ENCODE measurements at regions not wholly inside any gene's neighbourhood (a gene's known extent, or its start where the extent isn't known, plus 50 kb on each side); places are given as distances from the start of the nearest gene placed in this dataset.

DNA sequence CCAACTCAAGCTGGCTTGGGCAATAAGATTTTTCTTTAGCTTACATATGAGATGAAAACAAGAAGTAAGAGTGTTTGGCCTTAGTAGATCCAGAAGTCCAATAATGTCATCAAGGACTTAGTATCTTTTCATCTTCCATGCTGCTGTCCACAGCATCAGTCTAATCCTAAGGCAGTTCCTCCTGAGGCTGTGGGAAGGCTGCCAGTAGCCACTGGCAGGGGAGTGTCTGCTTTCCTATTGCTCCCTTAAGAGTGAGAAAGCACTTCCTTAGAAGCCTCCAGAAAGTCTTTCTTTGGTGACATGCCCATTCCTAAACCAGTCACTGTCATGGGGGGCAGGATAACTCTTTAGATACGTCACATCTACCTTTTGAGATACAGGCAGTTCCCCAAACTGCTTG is 317.7 kb downstream of the BMP4 start:
- no peak overlapping the region for H2AK5ac ChIP-seq (ENCODE audit: low read length, severe bottlenecking)
- H3K27me3 ChIP-seq (ENCODE audit: control insufficient read depth in 1 of 2, insufficient read depth in 1 of 2, low read length in 2 of 2) = peaks cover 0 to 11% of the 10 kb centered on the region in 2 experiments
- no peak overlapping the region for H3K4ac ChIP-seq (ENCODE audit: low read depth in 1 of 2, low read length in 2 of 2)
- no peak overlapping the region for H3K4me2 ChIP-seq (ENCODE audit: low read length, poor library complexity, severe bottlenecking)
- WGBS = 100% methylated on average over 1 of the region's 1 CpG
- H2BK5ac ChIP-seq (ENCODE audit: low read depth, low read length, poor library complexity, severe bottlenecking) = no peak overlapping the region
- no peak for DNase-seq
- H4K8ac ChIP-seq (ENCODE audit: low read length) = no peak overlapping the region
- H3K79me1 ChIP-seq (replicated peaks; ENCODE audit: low read length, poor library complexity, severe bottlenecking) = no peaks in the 10 kb centered on the region
- H3K27ac ChIP-seq (ENCODE audit: low read length, poor library complexity, severe bottlenecking) = no peak overlapping the region
- no peak overlapping the region for H3K18ac ChIP-seq (ENCODE audit: low read depth in 1 of 2, low read length in 2 of 2)
- no peaks in the 10 kb centered on the region for H3K9me3 ChIP-seq (ENCODE audit: control insufficient read depth, low read length)
- no peak overlapping the region for H2BK120ac ChIP-seq (ENCODE audit: low read depth, low read length)
- no peak overlapping the region for H2BK15ac ChIP-seq (ENCODE audit: low read depth, poor library complexity, severe bottlenecking)
- no peaks in the 10 kb centered on the region for H3K4me1 ChIP-seq (ENCODE audit: control insufficient read depth, insufficient read depth, low read depth, low read length)
- no peak overlapping the region for H2AFZ ChIP-seq (ENCODE audit: low read depth, low read length)
- H3K14ac ChIP-seq (ENCODE audit: low read length in 2 of 2) = no peak overlapping the region
- no peak overlapping the region for H4K91ac ChIP-seq (ENCODE audit: low read length)
- no peak overlapping the region for H2BK12ac ChIP-seq (ENCODE audit: low read length in 2 of 2)
- H3K36me3 ChIP-seq (ENCODE audit: control insufficient read depth in 1 of 2, insufficient read depth in 2 of 2, low read depth in 1 of 2, low read length in 2 of 2) = no peaks in the 10 kb centered on the region
- no peak overlapping the region for H3K9ac ChIP-seq (ENCODE audit: low read length)
- H3K4me3 ChIP-seq (ENCODE audit: insufficient read depth in 1 of 2, low read depth in 1 of 2, low read length in 2 of 2) = no peak overlapping the region
- no peak overlapping the region for H3K23ac ChIP-seq (ENCODE audit: low read length in 2 of 2)

DNA sequence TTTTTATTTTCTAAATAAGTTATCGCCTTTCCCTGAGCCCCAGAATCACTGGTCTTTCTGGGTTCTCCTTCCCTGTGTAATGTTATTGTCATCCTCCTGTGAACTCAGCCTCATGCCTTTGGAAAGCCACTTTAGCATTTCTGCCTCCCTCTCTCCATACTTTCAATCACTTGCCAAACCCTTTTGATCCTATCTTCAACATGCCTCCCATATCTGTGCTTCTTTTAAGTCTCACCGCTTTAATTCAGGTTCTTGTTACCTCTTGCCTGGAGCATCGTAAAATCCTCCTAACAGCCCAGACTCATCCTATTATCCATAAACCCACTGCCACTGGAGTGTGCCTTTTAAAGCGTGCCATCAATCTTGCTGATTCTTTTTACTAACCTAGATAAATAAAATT is 321.8 kb downstream of the BMP4 start:
- no peak for DNase-seq
- Histone ChIP-seq H2AFZ (ENCODE audit: low read depth, low read length) (no peak overlapping the region), H2AK5ac (ENCODE audit: low read length, severe bottlenecking) (no peak overlapping the region), H3K4me2 (ENCODE audit: low read length, poor library complexity, severe bottlenecking) (no peak overlapping the region), H2BK5ac (ENCODE audit: low read depth, low read length, poor library complexity, severe bottlenecking) (no peak overlapping the region), H3K27me3 (ENCODE audit: control insufficient read depth in 1 of 2, insufficient read depth in 1 of 2, low read length in 2 of 2) (peaks cover 0 to 11% of the 10 kb centered on the region in 2 experiments), H3K27ac (ENCODE audit: low read length, poor library complexity, severe bottlenecking) (no peak overlapping the region), H3K9ac (ENCODE audit: low read length) (no peak overlapping the region), H3K79me1 (replicated peaks; ENCODE audit: low read length, poor library complexity, severe bottlenecking) (no peaks in the 10 kb centered on the region), H4K8ac (ENCODE audit: low read length) (no peak overlapping the region), H3K4me1 (ENCODE audit: control insufficient read depth, insufficient read depth, low read depth, low read length) (no peaks in the 10 kb centered on the region), H3K4me3 (ENCODE audit: insufficient read depth in 1 of 2, low read depth in 1 of 2, low read length in 2 of 2) (no peak overlapping the region), H4K91ac (ENCODE audit: low read length) (no peak overlapping the region), H3K23ac (ENCODE audit: low read length in 2 of 2) (no peak overlapping the region), H3K36me3 (ENCODE audit: control insufficient read depth in 1 of 2, insufficient read depth in 2 of 2, low read depth in 1 of 2, low read length in 2 of 2) (no peaks in the 10 kb centered on the region), H2BK12ac (ENCODE audit: low read length in 2 of 2) (no peak overlapping the region), H3K9me3 (ENCODE audit: control insufficient read depth, low read length) (no peaks in the 10 kb centered on the region), H2BK15ac (ENCODE audit: low read depth, poor library complexity, severe bottlenecking) (no peak overlapping the region), H3K18ac (ENCODE audit: low read depth in 1 of 2, low read length in 2 of 2) (no peak overlapping the region), H3K4ac (ENCODE audit: low read depth in 1 of 2, low read length in 2 of 2) (no peak overlapping the region), H3K14ac (ENCODE audit: low read length in 2 of 2) (no peak overlapping the region), H2BK120ac (ENCODE audit: low read depth, low read length) (no peak overlapping the region)
- WGBS = 76% methylated on average over 3 of the region's 4 CpGs

DNA sequence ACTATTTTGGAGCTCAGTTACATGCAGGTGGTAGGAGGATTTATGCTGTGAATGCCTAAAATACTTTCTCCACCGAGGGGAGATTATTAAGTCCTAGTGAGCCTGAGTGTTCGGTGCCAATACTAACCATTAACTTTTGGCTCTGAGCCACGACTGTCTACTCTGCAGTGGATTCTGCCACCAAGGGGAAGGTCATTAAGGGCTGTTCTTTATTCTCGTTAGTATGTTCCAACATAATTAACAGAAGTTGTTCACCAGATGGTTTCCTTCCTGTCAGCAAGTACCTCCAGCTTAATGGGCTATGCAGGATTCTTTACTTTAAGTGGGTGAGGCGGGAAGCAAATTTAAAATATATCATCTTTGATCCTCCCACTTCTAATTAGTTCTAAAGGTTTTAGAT is 326.3 kb downstream of the BMP4 start:
- Histone ChIP-seq H2BK5ac (ENCODE audit: low read depth, low read length, poor library complexity, severe bottlenecking) (no peak overlapping the region), H2BK120ac (ENCODE audit: low read depth, low read length) (no peak overlapping the region), H2BK15ac (ENCODE audit: low read depth, poor library complexity, severe bottlenecking) (no peak overlapping the region), H3K9me3 (ENCODE audit: control insufficient read depth, low read length) (no peaks in the 10 kb centered on the region), H2AFZ (ENCODE audit: low read depth, low read length) (no peak overlapping the region), H3K23ac (ENCODE audit: low read length in 2 of 2) (no peak overlapping the region), H4K91ac (ENCODE audit: low read length) (no peak overlapping the region), H4K8ac (ENCODE audit: low read length) (no peak overlapping the region), H3K4ac (ENCODE audit: low read depth in 1 of 2, low read length in 2 of 2) (no peak overlapping the region), H3K4me3 (ENCODE audit: insufficient read depth in 1 of 2, low read depth in 1 of 2, low read length in 2 of 2) (no peak overlapping the region), H2AK5ac (ENCODE audit: low read length, severe bottlenecking) (no peak overlapping the region), H3K27ac (ENCODE audit: low read length, poor library complexity, severe bottlenecking) (no peak overlapping the region), H3K27me3 (ENCODE audit: control insufficient read depth in 1 of 2, insufficient read depth in 1 of 2, low read length in 2 of 2) (no peaks in the 10 kb centered on the region), H3K14ac (ENCODE audit: low read length in 2 of 2) (no peak overlapping the region), H3K36me3 (ENCODE audit: control insufficient read depth in 1 of 2, insufficient read depth in 2 of 2, low read depth in 1 of 2, low read length in 2 of 2) (no peaks in the 10 kb centered on the region), H3K79me1 (replicated peaks; ENCODE audit: low read length, poor library complexity, severe bottlenecking) (no peaks in the 10 kb centered on the region), H2BK12ac (ENCODE audit: low read length in 2 of 2) (no peak overlapping the region), H3K4me2 (ENCODE audit: low read length, poor library complexity, severe bottlenecking) (no peak overlapping the region), H3K9ac (ENCODE audit: low read length) (no peak overlapping the region), H3K18ac (ENCODE audit: low read depth in 1 of 2, low read length in 2 of 2) (no peak overlapping the region), H3K4me1 (ENCODE audit: control insufficient read depth, insufficient read depth, low read depth, low read length) (no peaks in the 10 kb centered on the region)
- 37% methylated on average over 4 of the region's 5 CpGs for WGBS
- no peak for DNase-seq

GRCh38 chr14:53628732-53629430 is 327.7 kb downstream of the BMP4 start:
- Histone ChIP-seq H2AFZ (ENCODE audit: low read depth, low read length) (no peak overlapping the region), H3K9ac (ENCODE audit: low read length) (no peak overlapping the region), H2BK12ac (ENCODE audit: low read length in 2 of 2) (no peak overlapping the region), H3K79me1 (replicated peaks; ENCODE audit: low read length, poor library complexity, severe bottlenecking) (no peaks in the 10 kb centered on the region), H4K91ac (ENCODE audit: low read length) (no peak overlapping the region), H2AK5ac (ENCODE audit: low read length, severe bottlenecking) (no peak overlapping the region), H3K23ac (ENCODE audit: low read length in 2 of 2) (no peak overlapping the region), H3K27ac (ENCODE audit: low read length, poor library complexity, severe bottlenecking) (no peak overlapping the region), H3K14ac (ENCODE audit: low read length in 2 of 2) (no peak overlapping the region), H3K4me1 (ENCODE audit: control insufficient read depth, insufficient read depth, low read depth, low read length) (no peaks in the 10 kb centered on the region), H3K4me3 (ENCODE audit: insufficient read depth in 1 of 2, low read depth in 1 of 2, low read length in 2 of 2) (no peak overlapping the region), H4K8ac (ENCODE audit: low read length) (no peak overlapping the region), H2BK15ac (ENCODE audit: low read depth, poor library complexity, severe bottlenecking) (no peak overlapping the region), H2BK120ac (ENCODE audit: low read depth, low read length) (no peak overlapping the region), H3K9me3 (ENCODE audit: control insufficient read depth, low read length) (no peaks in the 10 kb centered on the region), H3K36me3 (ENCODE audit: control insufficient read depth in 1 of 2, insufficient read depth in 2 of 2, low read depth in 1 of 2, low read length in 2 of 2) (no peaks in the 10 kb centered on the region), H3K27me3 (ENCODE audit: control insufficient read depth in 1 of 2, insufficient read depth in 1 of 2, low read length in 2 of 2) (no peaks in the 10 kb centered on the region), H3K18ac (ENCODE audit: low read depth in 1 of 2, low read length in 2 of 2) (no peak overlapping the region), H3K4ac (ENCODE audit: low read depth in 1 of 2, low read length in 2 of 2) (no peak overlapping the region), H3K4me2 (ENCODE audit: low read length, poor library complexity, severe bottlenecking) (no peak overlapping the region), H2BK5ac (ENCODE audit: low read depth, low read length, poor library complexity, severe bottlenecking) (no peak overlapping the region)
- 91% methylated on average over 4 of the region's 6 CpGs for WGBS
- no peak for DNase-seq
